DOHH2 (cell line): ENCODE measurements at regions not wholly inside any gene's neighbourhood (a gene's known extent, or its start where the extent isn't known, plus 50 kb on each side); places are given as distances from the start of the nearest gene placed in this dataset.

Experiments
- EZH2phosphoT487 ChIP-seq: fragments of 200-600 bp; sonication (generic); IDR thresholded peaks from 2 replicates; pipeline ENCODE4 v1.6.1; 2017; ENCODE audit warnings: borderline replicate concordance, mild to moderate bottlenecking, antibody characterized with exemption, low read length, moderate library complexity, mixed read lengths
- TF ChIP-seq, protein P1 (sequence below): fragments of 200-600 bp; sonication (generic); IDR thresholded peaks from one replicate; pipeline ENCODE4 v1.5.1; 2014; ENCODE audit warnings: antibody characterized with exemption, mild to moderate bottlenecking, low read depth, low read length; ENCODE audit not compliant: poor library complexity, severe bottlenecking

DNA sequence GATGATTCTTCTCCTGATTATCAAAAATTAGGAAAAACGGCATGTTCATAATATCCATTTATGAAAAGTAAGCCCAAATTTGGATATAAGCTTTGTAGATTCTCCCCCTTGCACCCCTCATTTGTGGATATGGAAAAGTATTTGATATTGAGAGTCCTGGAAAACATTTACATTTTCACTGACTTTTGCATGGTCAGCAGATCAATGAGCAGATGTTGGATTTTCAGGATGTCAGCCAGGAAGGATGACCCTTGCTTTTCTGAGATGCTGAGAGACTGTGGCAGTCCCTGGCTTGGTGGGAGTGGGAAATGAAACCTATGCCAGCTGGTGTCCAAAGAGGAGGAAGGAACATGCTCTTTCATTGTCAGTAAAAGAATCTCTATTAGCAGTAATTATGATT is 410.8 kb downstream of the DMAC1 start:
- TF ChIP-seq, protein P1, sequence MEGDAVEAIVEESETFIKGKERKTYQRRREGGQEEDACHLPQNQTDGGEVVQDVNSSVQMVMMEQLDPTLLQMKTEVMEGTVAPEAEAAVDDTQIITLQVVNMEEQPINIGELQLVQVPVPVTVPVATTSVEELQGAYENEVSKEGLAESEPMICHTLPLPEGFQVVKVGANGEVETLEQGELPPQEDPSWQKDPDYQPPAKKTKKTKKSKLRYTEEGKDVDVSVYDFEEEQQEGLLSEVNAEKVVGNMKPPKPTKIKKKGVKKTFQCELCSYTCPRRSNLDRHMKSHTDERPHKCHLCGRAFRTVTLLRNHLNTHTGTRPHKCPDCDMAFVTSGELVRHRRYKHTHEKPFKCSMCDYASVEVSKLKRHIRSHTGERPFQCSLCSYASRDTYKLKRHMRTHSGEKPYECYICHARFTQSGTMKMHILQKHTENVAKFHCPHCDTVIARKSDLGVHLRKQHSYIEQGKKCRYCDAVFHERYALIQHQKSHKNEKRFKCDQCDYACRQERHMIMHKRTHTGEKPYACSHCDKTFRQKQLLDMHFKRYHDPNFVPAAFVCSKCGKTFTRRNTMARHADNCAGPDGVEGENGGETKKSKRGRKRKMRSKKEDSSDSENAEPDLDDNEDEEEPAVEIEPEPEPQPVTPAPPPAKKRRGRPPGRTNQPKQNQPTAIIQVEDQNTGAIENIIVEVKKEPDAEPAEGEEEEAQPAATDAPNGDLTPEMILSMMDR, result no peak
- no peak for TF ChIP-seq EZH2phosphoT487
